HG03097 (cell line): ENCODE measurements at regions not wholly inside any gene's neighbourhood (a gene's known extent, or its start where the extent isn't known, plus 50 kb on each side); places are given as distances from the start of the nearest gene placed in this dataset.

Experiments used
- ATAC-seq: cut with Tn5 transposase; IDR thresholded peaks from one replicate; pipeline ENCODE4 v1.9.1; 2021; ENCODE audit not compliant: unreplicated experiment, low FRiP score

DNA sequence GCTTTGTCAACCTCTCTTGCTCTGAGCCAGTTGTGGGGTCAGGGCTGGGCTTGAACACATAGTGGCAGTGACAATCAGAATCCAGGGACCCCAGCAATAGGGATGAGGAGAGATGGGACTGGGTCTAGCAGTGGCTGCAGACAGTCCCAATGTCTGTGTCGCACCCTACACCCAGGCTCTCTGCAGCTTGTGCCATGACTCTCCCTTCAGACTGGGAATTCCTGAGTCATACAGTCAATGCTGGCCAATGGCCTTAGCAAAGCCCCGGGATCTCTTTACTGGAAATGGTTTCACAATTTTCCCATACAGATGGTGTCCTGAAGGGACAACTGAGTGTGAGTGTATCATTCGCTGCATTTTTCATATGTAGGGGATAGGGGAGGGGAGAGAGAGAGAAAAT is 74.2 kb upstream of the CELF4 start:
- ATAC-seq: no peak

DNA sequence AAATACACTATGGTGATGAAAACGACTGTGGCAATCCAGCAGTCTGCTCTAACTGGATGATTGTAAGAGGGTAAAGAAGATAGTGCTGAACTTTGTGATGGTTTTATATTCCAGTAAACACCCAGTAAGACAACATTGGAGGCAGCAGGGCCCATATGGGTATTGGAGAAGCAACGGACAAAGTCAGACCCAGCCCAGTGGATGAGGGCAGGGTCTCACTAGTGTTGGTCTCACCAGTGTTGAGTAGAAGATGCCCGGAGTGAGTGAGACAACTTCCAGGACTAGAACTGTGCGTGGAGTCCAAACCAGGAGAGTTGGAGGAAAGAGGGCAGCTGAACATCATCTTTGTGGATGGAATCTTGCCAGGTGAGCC is 71.9 kb upstream of the CELF4 start:
- ATAC-seq: no peak

DNA sequence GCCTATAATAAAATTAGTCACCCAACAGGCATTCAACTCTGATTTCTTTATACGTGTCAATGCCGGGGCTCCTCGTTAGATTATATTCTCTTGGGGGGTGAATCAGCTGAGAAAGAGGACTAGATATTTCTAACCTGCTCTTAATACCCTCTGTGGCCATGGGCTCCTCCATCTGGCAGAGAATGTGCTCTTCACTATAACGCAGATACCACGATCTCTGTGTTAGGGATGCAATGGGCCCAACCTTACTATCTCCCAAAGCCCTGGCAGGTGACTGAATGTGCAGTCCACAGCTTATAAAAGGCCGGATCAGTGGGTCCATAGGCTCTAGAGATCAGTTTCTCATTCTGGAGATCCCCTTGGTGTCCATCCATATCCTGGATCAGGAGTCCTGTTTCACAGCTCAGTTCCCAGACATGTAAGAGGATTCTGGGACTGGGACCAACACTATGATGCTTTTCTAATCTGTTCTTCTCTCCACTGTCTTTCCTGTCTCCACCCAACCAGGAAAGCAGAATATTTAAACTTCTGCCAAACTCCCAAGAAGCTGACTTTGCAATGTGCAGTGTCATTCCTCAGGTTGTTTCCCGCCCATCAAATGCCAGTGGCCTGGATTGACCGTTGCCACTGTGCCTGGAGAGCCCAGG is 71.4 kb upstream of the CELF4 start:
- ATAC-seq: no peak

DNA sequence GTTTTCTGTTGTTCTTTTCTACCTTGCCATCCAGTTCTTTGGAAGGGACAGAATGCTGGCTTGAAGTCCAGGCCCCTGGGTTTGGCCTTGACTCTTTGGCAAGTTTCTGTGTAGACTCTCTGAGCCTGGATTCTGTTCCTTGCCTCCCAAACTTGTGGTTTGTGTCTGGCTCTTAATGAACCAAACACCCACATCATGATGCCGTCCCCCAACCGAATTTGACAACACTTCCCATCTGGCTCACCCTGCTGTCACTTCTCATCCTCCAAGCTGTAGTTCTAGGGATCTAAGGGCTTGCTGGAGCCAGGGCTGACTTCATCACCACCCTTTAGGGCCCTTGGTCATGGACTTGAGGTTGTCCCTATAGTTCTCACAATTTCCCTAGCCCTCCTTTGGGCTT is 68.9 kb upstream of the CELF4 start:
- no peak for ATAC-seq

DNA sequence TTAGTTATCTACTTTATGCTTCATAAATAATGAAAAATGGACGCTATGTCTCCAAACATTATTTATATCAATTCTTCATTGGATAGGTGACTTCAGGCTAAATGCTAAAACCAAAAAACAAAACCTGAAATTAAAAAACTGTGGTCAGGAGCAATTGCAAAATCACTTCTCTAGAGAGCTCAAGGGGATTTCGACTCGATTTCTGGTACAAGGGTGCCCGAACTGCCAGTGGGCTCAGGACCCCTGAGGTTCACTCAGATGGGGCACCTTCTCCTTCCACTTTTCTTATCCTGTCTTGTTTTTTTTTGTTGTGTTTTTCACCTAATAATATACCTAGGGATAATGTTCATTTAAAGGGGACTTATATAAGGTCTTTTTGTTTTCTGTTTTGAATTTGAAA is 65.8 kb upstream of the CELF4 start:
- no peak for ATAC-seq

DNA sequence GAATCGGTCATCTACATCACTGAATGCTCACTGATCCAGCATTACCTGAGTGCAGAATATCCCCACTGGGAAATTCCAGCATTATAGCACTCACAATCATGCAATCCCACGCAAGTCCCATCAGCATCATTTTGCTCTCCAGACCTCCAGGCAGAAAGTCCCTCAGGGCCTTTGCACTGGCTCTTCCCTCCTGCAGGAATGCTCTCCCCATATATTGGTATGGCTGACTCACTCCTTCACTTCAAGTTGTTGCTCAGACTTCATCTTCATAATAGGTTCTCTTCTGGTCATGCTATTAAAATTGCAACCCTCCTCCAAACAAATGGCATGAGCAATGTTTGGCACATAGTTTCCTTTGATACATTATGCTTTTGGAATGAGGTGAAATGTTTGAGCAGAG is 64.7 kb upstream of the CELF4 start:
- no peak for ATAC-seq

DNA sequence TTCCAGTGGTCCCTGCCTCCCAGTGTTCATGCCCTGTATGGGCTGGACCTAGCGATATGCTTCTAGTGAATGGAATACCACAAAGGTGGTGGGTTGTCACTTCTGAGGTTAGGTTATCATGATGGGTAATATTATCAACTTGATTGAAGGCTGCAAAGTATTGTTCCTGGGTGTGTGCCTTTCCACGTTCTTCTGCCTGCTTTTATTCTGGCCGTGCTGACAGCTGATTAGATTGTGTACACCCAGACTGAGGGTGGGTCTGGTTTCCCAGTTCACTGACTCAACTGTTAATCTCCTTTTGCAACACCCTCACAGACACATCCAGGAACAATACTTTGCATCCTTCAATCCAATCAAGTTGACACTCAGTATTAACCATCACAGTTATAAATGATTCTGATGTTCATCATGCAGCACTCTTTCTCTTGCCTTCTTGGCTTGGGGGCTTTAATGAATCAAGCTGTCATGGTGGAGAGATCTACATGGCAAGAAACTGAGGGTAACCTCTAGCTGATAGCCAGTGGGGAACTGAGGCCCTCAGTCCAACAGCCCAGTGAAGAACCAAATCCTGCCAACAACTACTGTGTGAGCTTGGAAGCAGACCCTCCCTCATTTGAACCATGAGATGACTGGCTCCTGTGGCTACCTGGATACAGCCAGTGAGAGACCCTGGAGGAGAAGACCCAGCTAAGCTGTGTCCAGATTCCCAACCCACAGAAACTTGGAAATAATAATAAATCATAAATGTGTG is 63.0 kb upstream of the CELF4 start:
- no peak for ATAC-seq

DNA sequence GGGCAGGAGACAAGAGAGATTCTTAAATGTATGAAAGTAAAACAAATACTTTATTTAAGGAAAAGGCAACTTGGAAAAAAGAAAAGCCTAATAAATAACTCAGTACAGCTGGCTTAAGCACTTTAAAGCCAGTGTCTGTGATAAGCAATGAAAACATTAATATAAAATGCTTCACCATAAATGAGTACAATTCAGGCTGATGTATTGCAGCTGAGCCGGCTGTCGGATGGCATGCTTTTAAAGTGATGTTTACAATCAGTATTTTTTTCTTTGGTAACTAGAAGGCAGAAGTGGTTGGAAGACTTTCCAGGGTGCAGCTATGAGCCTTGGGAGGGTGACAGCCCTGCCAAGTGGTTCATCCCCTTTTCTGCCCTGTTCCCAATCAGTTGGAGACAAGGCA is 58.7 kb upstream of the CELF4 start:
- no peak for ATAC-seq

DNA sequence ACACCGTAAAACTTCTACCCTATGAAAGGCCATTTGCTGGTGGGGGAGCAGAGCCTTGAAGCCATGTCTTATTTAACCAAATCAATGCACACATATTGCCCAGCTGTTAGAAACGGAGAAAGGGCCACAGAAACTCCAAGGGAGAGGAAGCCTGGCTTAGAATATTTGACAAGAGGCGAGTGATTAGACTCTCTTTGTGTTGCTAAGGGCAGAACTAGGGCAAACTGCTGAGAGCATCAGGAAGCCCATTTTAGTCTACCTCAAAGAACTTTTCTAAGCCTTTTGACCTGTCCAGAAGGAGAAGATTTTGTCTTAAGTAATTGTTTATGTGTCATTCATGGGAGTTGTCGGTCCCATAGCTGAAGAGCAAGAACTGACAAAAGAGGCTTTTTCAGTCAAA is 54.4 kb upstream of the CELF4 start:
- ATAC-seq: no peak

DNA sequence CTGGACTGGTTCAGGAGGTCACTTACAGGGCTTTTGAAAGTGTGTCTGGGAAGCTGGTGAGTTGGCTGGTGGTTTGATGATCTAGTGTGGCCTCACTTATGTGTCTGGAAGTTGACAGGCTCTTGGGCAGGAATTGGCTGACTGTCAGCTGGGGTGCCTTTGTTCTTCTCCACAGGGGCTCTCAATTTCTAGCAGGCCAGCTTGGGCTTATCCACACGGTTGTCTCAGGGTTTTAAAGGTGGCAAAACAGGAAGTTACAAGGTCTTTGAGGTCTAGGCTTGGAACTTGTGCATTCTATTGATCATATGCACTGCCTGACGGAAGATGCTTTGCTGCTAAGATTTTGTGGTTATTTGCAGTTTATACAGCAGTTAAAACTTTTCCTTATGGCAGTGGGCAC is 52.0 kb upstream of the CELF4 start:
- no peak for ATAC-seq
